Activated T-helper 2 cell treated with anti-CD3 and anti-CD28 coated beads, Interferon-gamma antibody, Interleukin-2, Interleukin-4, amounts not matched to agents 10 μg/mL and 5 μg/mL and 100 μg/mL, durations not matched to agents 14 hours and 24 hours and 36 hours (primary cell): ENCODE measurements at regions not wholly inside any gene's neighbourhood (a gene's known extent, or its start where the extent isn't known, plus 50 kb on each side); places are given as distances from the start of the nearest gene placed in this dataset.

ENCODE experiments used
- DNase-seq: peaks from one replicate; pipeline ENCODE4 v3.0.0; 2021; ENCODE audit warnings: low spot score
- H3K27ac Mint-ChIP-seq: one replicate; pipeline ENCODE4 v1.8.0; 2021; ENCODE audit warnings: mixed read lengths
- H3K27me3 Mint-ChIP-seq: one replicate; pipeline ENCODE4 v1.8.0; 2021; ENCODE audit warnings: low read depth, mixed read lengths
- H3K36me3 Mint-ChIP-seq: one replicate; pipeline ENCODE4 v1.8.0; 2021; ENCODE audit warnings: low read depth, mixed read lengths
- H3K4me1 Mint-ChIP-seq: one replicate; pipeline ENCODE4 v1.8.0; 2021; ENCODE audit warnings: low read depth, mixed read lengths
- H3K4me3 Mint-ChIP-seq: one replicate; pipeline ENCODE4 v1.8.0; 2021; ENCODE audit warnings: low read depth, mild to moderate bottlenecking, moderate library complexity, mixed read lengths
- H3K9me3 Mint-ChIP-seq: one replicate; pipeline ENCODE4 v1.8.0; 2021; ENCODE audit warnings: mixed read lengths
- intact Hi-C: fragments of 100-400 bp; cut with micrococcal nuclease; formaldehyde crosslinking; loops from one replicate; pipeline ENCODE4 v1.15.1; 2023

GRCh38 chr12:98294051-98294805, 221.2 kb upstream of the TMPO start:
- H3K4me3 Mint-ChIP-seq: no peak overlapping the region
- peaks cover 4% of the 10 kb centered on the region for H3K27me3 Mint-ChIP-seq
- H3K4me1 Mint-ChIP-seq: no peaks in the 10 kb centered on the region
- no peaks in the 10 kb centered on the region for H3K9me3 Mint-ChIP-seq
- DNase-seq: no peak
- H3K27ac Mint-ChIP-seq: no peak overlapping the region
- intact Hi-C loops: no loop called here
- H3K36me3 Mint-ChIP-seq: no peaks in the 10 kb centered on the region

- no peak for DNase-seq
- Mint-ChIP-seq H3K4me3 (no peak overlapping the region), H3K36me3 (no peaks in the 10 kb centered on the region), H3K9me3 (no peaks in the 10 kb centered on the region), H3K27me3 (peaks cover 4% of the 10 kb centered on the region), H3K27ac (no peak overlapping the region), H3K4me1 (no peaks in the 10 kb centered on the region)
- intact Hi-C loops: no loop called here
These were observed 219.7 kb upstream of the TMPO start for GRCh38 chr12:98295681-98296080.

- intact Hi-C loops: no loop called here
- Mint-ChIP-seq H3K9me3 (no peaks in the 10 kb centered on the region), H3K4me3 (no peak overlapping the region)
These were observed 218.8 kb upstream of the TMPO start for GRCh38 chr12:98296462-98297079.

GRCh38 chr12:98297538-98297937, 217.9 kb upstream of the TMPO start:
- Mint-ChIP-seq H3K9me3 (no peaks in the 10 kb centered on the region), H3K27ac (no peak overlapping the region), H3K27me3 (peaks cover 6% of the 10 kb centered on the region), H3K4me3 (no peak overlapping the region), H3K36me3 (no peaks in the 10 kb centered on the region), H3K4me1 (no peaks in the 10 kb centered on the region)
- intact Hi-C loops: no loop called here
- no peak for DNase-seq

More at GRCh38 chr12:98296462-98297079, 218.8 kb upstream of the TMPO start:
- no peaks in the 10 kb centered on the region for H3K4me1 Mint-ChIP-seq
- DNase-seq: no peak
- H3K27me3 Mint-ChIP-seq: peaks cover 6% of the 10 kb centered on the region
- no peak overlapping the region for H3K27ac Mint-ChIP-seq
- H3K36me3 Mint-ChIP-seq: no peaks in the 10 kb centered on the region

- Mint-ChIP-seq H3K27me3 (no peaks in the 10 kb centered on the region), H3K4me1 (no peaks in the 10 kb centered on the region), H3K9me3 (no peaks in the 10 kb centered on the region), H3K36me3 (no peaks in the 10 kb centered on the region), H3K4me3 (no peak overlapping the region), H3K27ac (no peak overlapping the region)
- DNase-seq: no peak
- intact Hi-C loops: no loop called here
These were observed 207.2 kb upstream of the TMPO start for GRCh38 chr12:98308141-98308540.

- DNase-seq: no peak
- Mint-ChIP-seq H3K27ac (no peak overlapping the region), H3K4me3 (no peak overlapping the region), H3K9me3 (no peaks in the 10 kb centered on the region), H3K27me3 (peaks cover 3% of the 10 kb centered on the region), H3K36me3 (no peaks in the 10 kb centered on the region), H3K4me1 (no peaks in the 10 kb centered on the region)
- intact Hi-C loops: no loop called here
These were observed 197.2 kb upstream of the TMPO start for GRCh38 chr12:98317939-98318899.

- Mint-ChIP-seq H3K4me1 (no peaks in the 10 kb centered on the region), H3K9me3 (no peaks in the 10 kb centered on the region), H3K27ac (no peak overlapping the region), H3K4me3 (no peak overlapping the region), H3K36me3 (no peaks in the 10 kb centered on the region), H3K27me3 (peaks cover 3% of the 10 kb centered on the region)
- intact Hi-C loops: loop anchor here (10.0 kb wide), 1 partner anchor 545 kb away; no protein-coding TSS in a partner anchor
- DNase-seq: no peak
These were observed 195.5 kb upstream of the TMPO start for GRCh38 chr12:98319716-98320425.

GRCh38 chr12:98325003-98325402, 190.4 kb upstream of the TMPO start:
- no peak for DNase-seq
- H3K27me3 Mint-ChIP-seq: peaks cover 3% of the 10 kb centered on the region
- no peak overlapping the region for H3K27ac Mint-ChIP-seq
- H3K9me3 Mint-ChIP-seq: no peaks in the 10 kb centered on the region
- H3K4me3 Mint-ChIP-seq: no peak overlapping the region
- H3K36me3 Mint-ChIP-seq: no peaks in the 10 kb centered on the region
- no peaks in the 10 kb centered on the region for H3K4me1 Mint-ChIP-seq
- intact Hi-C loops: loop anchor here (10.0 kb wide), 1 partner anchor 540 kb away; no protein-coding TSS in a partner anchor

- Mint-ChIP-seq H3K27me3 (no peaks in the 10 kb centered on the region), H3K36me3 (no peaks in the 10 kb centered on the region), H3K4me3 (no peak overlapping the region), H3K4me1 (no peaks in the 10 kb centered on the region), H3K27ac (no peak overlapping the region), H3K9me3 (no peaks in the 10 kb centered on the region)
- no peak for DNase-seq
- intact Hi-C loops: loop anchor here (10.0 kb wide), 1 partner anchor 536 kb away; no protein-coding TSS in a partner anchor
These were observed 186.9 kb upstream of the TMPO start for GRCh38 chr12:98328467-98328866.

- Mint-ChIP-seq H3K27ac (no peak overlapping the region), H3K9me3 (no peaks in the 10 kb centered on the region), H3K36me3 (no peaks in the 10 kb centered on the region), H3K4me1 (no peaks in the 10 kb centered on the region), H3K4me3 (no peak overlapping the region), H3K27me3 (no peaks in the 10 kb centered on the region)
- intact Hi-C loops: loop anchor here (10.0 kb wide), 1 partner anchor 535 kb away; no protein-coding TSS in a partner anchor
- DNase-seq: no peak
These were observed 185.8 kb upstream of the TMPO start for GRCh38 chr12:98329589-98329988.

GRCh38 chr12:98332642-98333041, 182.7 kb upstream of the TMPO start:
- H3K27me3 Mint-ChIP-seq: peaks cover 7% of the 10 kb centered on the region
- intact Hi-C loops: no loop called here

GRCh38 chr12:98334768-98335167, 180.6 kb upstream of the TMPO start:
- no peak overlapping the region for H3K4me3 Mint-ChIP-seq
- peaks cover 8% of the 10 kb centered on the region for H3K27me3 Mint-ChIP-seq
- H3K36me3 Mint-ChIP-seq: no peaks in the 10 kb centered on the region
- no peak overlapping the region for H3K27ac Mint-ChIP-seq
- DNase-seq: no peak
- no peaks in the 10 kb centered on the region for H3K9me3 Mint-ChIP-seq
- no peaks in the 10 kb centered on the region for H3K4me1 Mint-ChIP-seq
- intact Hi-C loops: no loop called here

More at GRCh38 chr12:98332642-98333041, 182.7 kb upstream of the TMPO start:
- Mint-ChIP-seq H3K36me3 (no peaks in the 10 kb centered on the region), H3K4me3 (no peak overlapping the region), H3K9me3 (no peaks in the 10 kb centered on the region), H3K4me1 (no peaks in the 10 kb centered on the region), H3K27ac (no peak overlapping the region)
- DNase-seq: no peak
